ENCODE measurements at regions not wholly inside any gene's neighbourhood (a gene's known extent, or its start where the extent isn't known, plus 50 kb on each side); places are given as distances from the start of the nearest gene placed in this dataset.

DNA sequence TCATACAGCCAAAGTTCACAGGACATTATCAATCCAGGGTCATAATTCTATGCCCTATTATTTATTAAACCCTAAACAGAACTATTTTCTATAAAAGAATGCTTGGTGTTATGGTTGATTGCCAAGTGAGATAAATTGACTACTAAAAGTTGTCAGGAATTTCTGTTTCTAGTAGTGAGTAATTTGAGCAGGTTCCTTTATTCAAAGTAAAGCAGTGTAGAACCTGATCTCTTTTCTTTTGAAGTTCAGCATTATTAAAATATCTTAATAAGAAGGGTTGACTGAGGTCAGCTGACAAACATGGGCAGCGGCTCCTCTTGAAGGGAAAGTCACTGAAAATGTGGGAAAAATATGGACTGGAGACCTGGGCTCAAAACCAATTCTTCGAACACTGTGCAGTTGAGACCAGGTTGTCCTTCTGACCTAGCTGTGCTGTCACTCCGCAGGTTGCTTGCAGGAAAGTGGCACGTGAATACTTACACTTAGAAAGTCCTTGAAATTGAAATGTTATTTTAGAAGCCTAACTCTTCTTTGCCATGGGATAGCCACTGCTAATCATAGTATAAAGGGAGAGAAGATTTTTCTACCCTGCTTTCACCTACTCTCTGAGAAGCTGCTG lies 141.0 kb downstream of the RASSF9 start:
- no peak overlapping the region for H3K4me3 ChIP-seq
- H3K4me2 ChIP-seq: no peak overlapping the region
- no peak for TF ChIP-seq EZH2phosphoT487 (IDR thresholded peaks at IDR 0.05; ENCODE audit: low read depth, severe bottlenecking, unreplicated experiment)
- no peak for TF ChIP-seq EZH2 (IDR thresholded peaks at IDR 0.05; ENCODE audit: borderline replicate concordance)
- no peak for TF ChIP-seq CTCF (IDR thresholded peaks at IDR 0.05; ENCODE audit: poor library complexity)
- no peaks in the 10 kb centered on the region for H3K9me2 ChIP-seq (replicated peaks; ENCODE audit: insufficient read depth)
- no peaks in the 10 kb centered on the region for H3K27me3 ChIP-seq
- no peaks in the 10 kb centered on the region for H3K4me1 ChIP-seq (ENCODE audit: insufficient read depth)
- H3K9me3 ChIP-seq (ENCODE audit: low read depth): no peaks in the 10 kb centered on the region
- H3K27ac ChIP-seq: no peak overlapping the region
- no peaks in the 10 kb centered on the region for H3K79me2 ChIP-seq
- no peaks in the 10 kb centered on the region for H4K20me1 ChIP-seq (ENCODE audit: insufficient read depth, poor library complexity, severe bottlenecking)
- WGBS (ENCODE audit: low lambda C conversion rate, missing lambda C conversion rate): 69% methylated on average over 4 of the region's 4 CpGs
- no peak overlapping the region for H2AFZ ChIP-seq
- DNase-seq (ENCODE audit: low spot score): no peak
- no peaks in the 10 kb centered on the region for H3K36me3 ChIP-seq (replicated peaks; ENCODE audit: insufficient read depth, low read depth)

GRCh38 chr12:85697003-85697402 lies 139.2 kb downstream of the RASSF9 start:
- Histone ChIP-seq H3K36me3 (replicated peaks; ENCODE audit: insufficient read depth, low read depth) (no peaks in the 10 kb centered on the region), H3K27me3 (no peaks in the 10 kb centered on the region), H3K4me2 (no peak overlapping the region), H3K27ac (no peak overlapping the region), H4K20me1 (ENCODE audit: insufficient read depth, poor library complexity, severe bottlenecking) (no peaks in the 10 kb centered on the region), H2AFZ (no peak overlapping the region), H3K4me3 (no peak overlapping the region), H3K9me3 (ENCODE audit: low read depth) (no peaks in the 10 kb centered on the region), H3K9me2 (replicated peaks; ENCODE audit: insufficient read depth) (no peaks in the 10 kb centered on the region), H3K79me2 (no peaks in the 10 kb centered on the region), H3K4me1 (ENCODE audit: insufficient read depth) (no peaks in the 10 kb centered on the region)
- DNase-seq (ENCODE audit: low spot score): no peak
- 88% methylated on average over 2 of the region's 2 CpGs for WGBS (ENCODE audit: low lambda C conversion rate, missing lambda C conversion rate)
- TF ChIP-seq EZH2 (IDR thresholded peaks at IDR 0.05; ENCODE audit: borderline replicate concordance): no peak
- no peak for TF ChIP-seq CTCF (IDR thresholded peaks at IDR 0.05; ENCODE audit: poor library complexity)
- TF ChIP-seq EZH2phosphoT487 (IDR thresholded peaks at IDR 0.05; ENCODE audit: low read depth, severe bottlenecking, unreplicated experiment): no peak

- Histone ChIP-seq H2AFZ (no peak overlapping the region), H4K20me1 (ENCODE audit: insufficient read depth, poor library complexity, severe bottlenecking) (no peaks in the 10 kb centered on the region), H3K9me3 (ENCODE audit: low read depth) (no peaks in the 10 kb centered on the region), H3K4me1 (ENCODE audit: insufficient read depth) (no peaks in the 10 kb centered on the region), H3K36me3 (replicated peaks; ENCODE audit: insufficient read depth, low read depth) (no peaks in the 10 kb centered on the region), H3K27me3 (no peaks in the 10 kb centered on the region), H3K79me2 (no peaks in the 10 kb centered on the region), H3K27ac (no peak overlapping the region), H3K4me3 (no peak overlapping the region), H3K9me2 (replicated peaks; ENCODE audit: insufficient read depth) (no peaks in the 10 kb centered on the region), H3K4me2 (no peak overlapping the region)
- 28% methylated on average over 1 of the region's 1 CpG for WGBS (ENCODE audit: low lambda C conversion rate, missing lambda C conversion rate)
- no peak for DNase-seq (ENCODE audit: low spot score)
- TF ChIP-seq EZH2phosphoT487 (IDR thresholded peaks at IDR 0.05; ENCODE audit: low read depth, severe bottlenecking, unreplicated experiment): no peak
- no peak for TF ChIP-seq EZH2 (IDR thresholded peaks at IDR 0.05; ENCODE audit: borderline replicate concordance)
- no peak for TF ChIP-seq CTCF (IDR thresholded peaks at IDR 0.05; ENCODE audit: poor library complexity)
These were observed 137.3 kb downstream of the RASSF9 start for GRCh38 chr12:85698937-85699336.
